ENCODE measurements at regions not wholly inside any gene's neighbourhood (a gene's known extent, or its start where the extent isn't known, plus 50 kb on each side); places are given as distances from the start of the nearest gene placed in this dataset.

- peaks cover 9% of the 10 kb centered on the region for H3K9me3 ChIP-seq (ENCODE audit: control insufficient read depth, insufficient read depth, low read length)
- ChIA-PET POLR2A (ENCODE audit: unreplicated experiment) (no interaction called here), CTCF (no interaction called here)
- in situ Hi-C loops (cut with MboI; ENCODE audit: low sequenced_read_pairs) (no loop called here), intact Hi-C loops (cut with micrococcal nuclease) (no loop called here), dilution Hi-C loops (cut with HindIII; ENCODE audit: low sequenced_read_pairs, unreplicated experiment) (no loop called here)
- no peak overlapping the region for H2BK5ac ChIP-seq (ENCODE audit: low read depth, low read length, poor library complexity, severe bottlenecking)
- H2AK5ac ChIP-seq (ENCODE audit: low read depth, low read length) = no peak overlapping the region
- no peak overlapping the region for H4K8ac ChIP-seq (ENCODE audit: low read depth in 2 of 2, low read length in 2 of 2)
- no peak for ATAC-seq (ENCODE audit: low read depth)
- no peak overlapping the region for H2AFZ ChIP-seq (replicated peaks; ENCODE audit: low read length, poor library complexity)
- no peaks in the 10 kb centered on the region for H3K36me3 ChIP-seq (ENCODE audit: control insufficient read depth, insufficient read depth, low read length)
- H3K18ac ChIP-seq (ENCODE audit: low read depth, low read length) = no peak overlapping the region
- no peaks in the 10 kb centered on the region for H3K27me3 ChIP-seq (ENCODE audit: control insufficient read depth, insufficient read depth, low read length)
- H2BK15ac ChIP-seq (ENCODE audit: low read depth, low read length) = no peak overlapping the region
- no peak overlapping the region for H3K4me3 ChIP-seq (ENCODE audit: insufficient read depth, low read depth, low read length)
- H4K5ac ChIP-seq (ENCODE audit: low read depth, low read length) = no peak overlapping the region
- TF ChIP-seq CHD1 (IDR thresholded peaks at IDR 0.05; ENCODE audit: low read depth, low read length) = no peak
- TF ChIP-seq USF2 (IDR thresholded peaks at IDR 0.05; ENCODE audit: low read depth, low read length) = no peak
- no peak for TF ChIP-seq NFE2L2 (IDR thresholded peaks at IDR 0.05; ENCODE audit: low read depth, low read length)
- H3K14ac ChIP-seq (replicated peaks; ENCODE audit: low read depth, low read length) = no peak overlapping the region
- WGBS, 2 experiments (ENCODE audit: extremely low coverage in 2 of 2, insufficient read length in 1 of 2) = no CpG with 5 or more reads among the region's 4 CpGs
- H3K9me1 ChIP-seq (ENCODE audit: insufficient read depth, low read length) = no peaks in the 10 kb centered on the region
- H2AK9ac ChIP-seq (replicated peaks; ENCODE audit: low read depth, low read length, poor library complexity) = no peak overlapping the region
- H2BK20ac ChIP-seq (ENCODE audit: low read depth, low read length) = no peak overlapping the region
- no peak overlapping the region for H4K91ac ChIP-seq (ENCODE audit: insufficient read depth, low read depth, low read length)
- DNase-seq = no peak
- H3K4me1 ChIP-seq (ENCODE audit: control insufficient read depth, insufficient read depth, low read length) = no peaks in the 10 kb centered on the region
- no peak overlapping the region for H3K23ac ChIP-seq (ENCODE audit: low read depth, low read length)
- no peaks in the 10 kb centered on the region for H4K20me1 ChIP-seq (ENCODE audit: insufficient read depth, low read length)
- BruUV-seq (replicated peaks) = no TSS peak
- H3K9ac ChIP-seq (ENCODE audit: low read depth, low read length) = no peak overlapping the region
- no peak overlapping the region for H3K56ac ChIP-seq (ENCODE audit: extremely low read depth, insufficient read depth, low read length)
- no peak overlapping the region for H2BK120ac ChIP-seq (ENCODE audit: low read depth, low read length)
- H3K79me1 ChIP-seq (ENCODE audit: low read depth in 1 of 2, low read length in 2 of 2) = no peaks in the 10 kb centered on the region
- no peak overlapping the region for H3K4me2 ChIP-seq (ENCODE audit: low read depth, low read length)
- H3K27ac ChIP-seq (ENCODE audit: insufficient read depth, low read length) = no peak overlapping the region
- no peak overlapping the region for H3K4ac ChIP-seq (ENCODE audit: low read depth, low read length)
Observed at GRCh38 chr2:155733091-155733853, 599.2 kb downstream of the NR4A2 start.

All from IMR-90 (cell line).